AG09319 (cell line): ENCODE measurements at regions not wholly inside any gene's neighbourhood (a gene's known extent, or its start where the extent isn't known, plus 50 kb on each side); places are given as distances from the start of the nearest gene placed in this dataset.

Experiments used
- DNase-seq: peaks from one replicate; pipeline ENCODE4 v3.0.0-alpha.2; 2010; ENCODE audit warnings: low read depth; ENCODE audit errors: extremely low read depth
- TF ChIP-seq, protein P1 (sequence below): IDR thresholded peaks from 2 replicates; pipeline ENCODE4 v1.5.1; 2011; ENCODE audit warnings: low read depth, mild to moderate bottlenecking, inconsistent platforms, low read length, moderate library complexity

GRCh38 chr2:107308835-107309234, 422.9 kb upstream of the ST6GAL2 start:
- no peak for DNase-seq

GRCh38 chr2:107312240-107312639, 426.3 kb upstream of the ST6GAL2 start:
- TF ChIP-seq, protein P1, sequence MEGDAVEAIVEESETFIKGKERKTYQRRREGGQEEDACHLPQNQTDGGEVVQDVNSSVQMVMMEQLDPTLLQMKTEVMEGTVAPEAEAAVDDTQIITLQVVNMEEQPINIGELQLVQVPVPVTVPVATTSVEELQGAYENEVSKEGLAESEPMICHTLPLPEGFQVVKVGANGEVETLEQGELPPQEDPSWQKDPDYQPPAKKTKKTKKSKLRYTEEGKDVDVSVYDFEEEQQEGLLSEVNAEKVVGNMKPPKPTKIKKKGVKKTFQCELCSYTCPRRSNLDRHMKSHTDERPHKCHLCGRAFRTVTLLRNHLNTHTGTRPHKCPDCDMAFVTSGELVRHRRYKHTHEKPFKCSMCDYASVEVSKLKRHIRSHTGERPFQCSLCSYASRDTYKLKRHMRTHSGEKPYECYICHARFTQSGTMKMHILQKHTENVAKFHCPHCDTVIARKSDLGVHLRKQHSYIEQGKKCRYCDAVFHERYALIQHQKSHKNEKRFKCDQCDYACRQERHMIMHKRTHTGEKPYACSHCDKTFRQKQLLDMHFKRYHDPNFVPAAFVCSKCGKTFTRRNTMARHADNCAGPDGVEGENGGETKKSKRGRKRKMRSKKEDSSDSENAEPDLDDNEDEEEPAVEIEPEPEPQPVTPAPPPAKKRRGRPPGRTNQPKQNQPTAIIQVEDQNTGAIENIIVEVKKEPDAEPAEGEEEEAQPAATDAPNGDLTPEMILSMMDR: no peak
- DNase-seq: no peak

More at GRCh38 chr2:107308835-107309234, 422.9 kb upstream of the ST6GAL2 start:
- TF ChIP-seq, protein P1: no peak

GRCh38 chr2:107313316-107313715, 427.3 kb upstream of the ST6GAL2 start:
- no peak for DNase-seq
- TF ChIP-seq, protein P1: no peak

DNA sequence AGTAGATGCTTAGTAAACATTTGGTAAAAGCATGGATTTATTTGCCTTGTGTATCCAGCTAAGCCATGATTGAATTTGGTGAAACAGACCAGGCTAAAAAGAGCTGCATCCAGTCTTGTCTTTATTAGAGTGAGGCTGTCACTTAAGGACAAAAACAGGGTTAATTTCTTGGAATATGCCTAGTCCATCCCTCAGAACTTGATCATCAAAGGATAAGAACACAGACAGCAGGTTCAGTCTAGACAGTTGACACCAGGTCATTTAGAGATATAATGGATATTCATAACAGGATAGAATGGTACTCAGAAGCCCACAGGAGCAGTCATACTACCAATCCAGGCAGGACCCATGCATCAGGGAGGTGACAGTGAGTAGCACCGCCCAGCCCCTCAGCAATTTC, 434.9 kb upstream of the ST6GAL2 start:
- DNase-seq: no peak
- TF ChIP-seq, protein P1: no peak

DNA sequence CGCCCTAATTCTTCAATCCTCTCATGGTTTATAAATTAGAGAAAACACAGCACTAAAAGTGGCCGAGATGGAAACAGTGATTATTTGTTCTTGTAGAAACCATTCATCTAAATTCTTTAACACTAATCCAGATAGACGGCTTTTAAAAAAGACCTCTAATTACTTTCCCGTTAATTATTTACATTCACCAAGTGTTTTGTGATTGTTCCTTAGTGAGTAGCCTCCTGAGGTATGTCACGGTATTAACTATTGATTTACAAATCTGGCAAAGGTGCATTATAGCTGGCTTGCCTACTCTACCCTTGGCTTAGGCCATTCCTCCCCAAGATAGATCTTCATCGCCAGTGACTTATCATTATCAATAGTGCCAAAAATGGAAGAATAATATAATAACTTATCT, 436.4 kb upstream of the ST6GAL2 start:
- no peak for DNase-seq
- TF ChIP-seq, protein P1: no peak

GRCh38 chr2:107323946-107324565, 438.1 kb upstream of the ST6GAL2 start:
- no peak for DNase-seq
- TF ChIP-seq, protein P1: no peak

DNA sequence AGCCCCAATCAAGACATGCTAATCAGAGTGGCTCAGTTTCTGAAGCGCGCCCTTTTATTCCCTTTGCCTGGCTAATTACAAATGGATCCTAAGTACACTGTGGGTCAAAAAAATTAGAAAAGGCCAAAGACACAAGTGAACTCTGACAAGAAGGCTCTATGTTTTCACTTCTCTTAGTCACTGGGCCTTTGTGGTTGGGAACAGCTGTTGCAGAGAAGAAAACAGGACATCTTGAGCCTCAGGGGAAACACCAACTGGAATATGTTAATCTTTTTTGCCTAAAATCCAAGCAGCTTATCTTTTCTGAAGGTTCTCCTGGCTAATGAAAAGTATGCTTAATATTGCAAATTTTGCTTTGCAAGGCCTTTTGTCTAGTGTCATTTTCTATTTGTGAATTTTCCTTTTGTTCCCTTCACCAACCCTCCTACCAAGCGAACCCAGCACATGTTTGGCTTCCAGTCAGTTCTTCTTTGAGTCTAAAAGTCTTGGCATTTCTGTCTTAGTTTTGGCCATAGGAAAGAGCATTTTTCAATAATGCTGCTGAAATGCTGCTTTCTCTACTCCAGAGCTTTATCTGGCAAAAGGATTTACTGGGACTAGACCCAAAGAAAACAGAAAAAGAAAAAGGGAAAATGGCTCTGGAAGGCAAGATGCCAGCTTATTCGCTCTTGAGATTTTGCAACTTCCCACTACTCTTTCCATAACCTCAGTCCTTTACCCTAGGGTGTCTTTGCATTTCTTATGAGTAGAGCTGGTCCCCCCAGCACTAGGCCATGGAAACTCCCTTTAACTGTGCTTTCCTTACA, 440.2 kb upstream of the ST6GAL2 start:
- TF ChIP-seq, protein P1: no peak
- DNase-seq: no peak
